ENCODE measurements at regions not wholly inside any gene's neighbourhood (a gene's known extent, or its start where the extent isn't known, plus 50 kb on each side); places are given as distances from the start of the nearest gene placed in this dataset.

DNA sequence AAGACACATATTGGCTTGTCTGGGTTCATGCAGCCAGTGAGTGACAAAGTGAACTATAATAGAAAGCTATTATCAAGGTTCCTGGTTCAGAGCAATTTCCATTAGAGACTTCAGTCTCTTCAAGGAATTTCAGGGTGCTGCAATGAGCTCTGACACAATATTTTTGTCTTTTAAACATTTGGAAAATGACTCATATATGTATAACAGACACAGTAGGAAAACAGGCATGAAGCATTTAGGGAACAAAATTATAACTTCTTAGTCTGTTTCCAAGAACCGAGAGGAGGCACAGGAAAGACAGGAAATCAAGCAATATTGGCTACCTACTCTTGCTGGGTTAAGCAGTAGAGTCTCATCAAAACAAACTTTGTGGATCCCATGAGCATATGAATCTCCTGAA lies 170.4 kb downstream of the PTPRC start:
- intact Hi-C loops (cut with DNase I) = no loop called here
- TF ChIP-seq, protein P1, sequence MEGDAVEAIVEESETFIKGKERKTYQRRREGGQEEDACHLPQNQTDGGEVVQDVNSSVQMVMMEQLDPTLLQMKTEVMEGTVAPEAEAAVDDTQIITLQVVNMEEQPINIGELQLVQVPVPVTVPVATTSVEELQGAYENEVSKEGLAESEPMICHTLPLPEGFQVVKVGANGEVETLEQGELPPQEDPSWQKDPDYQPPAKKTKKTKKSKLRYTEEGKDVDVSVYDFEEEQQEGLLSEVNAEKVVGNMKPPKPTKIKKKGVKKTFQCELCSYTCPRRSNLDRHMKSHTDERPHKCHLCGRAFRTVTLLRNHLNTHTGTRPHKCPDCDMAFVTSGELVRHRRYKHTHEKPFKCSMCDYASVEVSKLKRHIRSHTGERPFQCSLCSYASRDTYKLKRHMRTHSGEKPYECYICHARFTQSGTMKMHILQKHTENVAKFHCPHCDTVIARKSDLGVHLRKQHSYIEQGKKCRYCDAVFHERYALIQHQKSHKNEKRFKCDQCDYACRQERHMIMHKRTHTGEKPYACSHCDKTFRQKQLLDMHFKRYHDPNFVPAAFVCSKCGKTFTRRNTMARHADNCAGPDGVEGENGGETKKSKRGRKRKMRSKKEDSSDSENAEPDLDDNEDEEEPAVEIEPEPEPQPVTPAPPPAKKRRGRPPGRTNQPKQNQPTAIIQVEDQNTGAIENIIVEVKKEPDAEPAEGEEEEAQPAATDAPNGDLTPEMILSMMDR (IDR thresholded peaks at IDR 0.05) = no peak
- TF ChIP-seq POLR2A (IDR thresholded peaks at IDR 0.05) (no peak), POLR2AphosphoS5 (IDR thresholded peaks at IDR 0.05; ENCODE audit: insufficient read depth in 1 of 2, low read depth in 1 of 2) (no peak)
- no peaks in the 10 kb centered on the region for H3K27me3 ChIP-seq
- no peaks in the 10 kb centered on the region for H3K36me3 ChIP-seq
- H3K4me3 ChIP-seq = no peak overlapping the region
- no peak overlapping the region for H3K27ac ChIP-seq
- peaks cover 6% of the 10 kb centered on the region for H3K9me3 ChIP-seq
- DNase-seq (ENCODE audit: extremely low spot score in 2 of 2) = no peak
- H3K4me1 ChIP-seq = no peaks in the 10 kb centered on the region

DNA sequence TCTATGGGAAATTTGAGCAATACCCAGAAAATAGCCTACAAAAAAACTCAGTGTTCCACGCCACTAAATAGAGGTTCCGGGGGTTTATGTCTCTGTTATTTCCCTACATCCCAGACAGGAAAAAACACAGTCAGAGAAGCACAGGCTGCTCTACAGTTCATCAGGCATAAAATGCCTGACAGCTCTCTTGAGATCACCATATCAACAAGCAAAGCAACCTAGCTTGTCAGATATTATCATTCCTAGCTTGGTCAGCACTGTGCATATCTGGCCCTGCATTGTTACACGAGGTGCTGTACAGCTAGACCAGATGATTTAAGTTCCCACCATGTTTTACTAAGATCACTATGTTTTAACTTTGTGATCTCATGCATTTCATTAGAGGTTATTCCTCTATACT lies 172.6 kb downstream of the PTPRC start:
- intact Hi-C loops (cut with DNase I) = no loop called here
- no peak for DNase-seq (ENCODE audit: extremely low spot score in 2 of 2)
- H3K36me3 ChIP-seq = no peaks in the 10 kb centered on the region
- no peak for TF ChIP-seq POLR2AphosphoS5 (IDR thresholded peaks at IDR 0.05; ENCODE audit: insufficient read depth in 1 of 2, low read depth in 1 of 2)
- TF ChIP-seq POLR2A (IDR thresholded peaks at IDR 0.05) = no peak
- TF ChIP-seq, protein P1 (IDR thresholded peaks at IDR 0.05) = no peak
- no peaks in the 10 kb centered on the region for H3K4me1 ChIP-seq
- no peaks in the 10 kb centered on the region for H3K27me3 ChIP-seq
- peaks cover 8% of the 10 kb centered on the region for H3K9me3 ChIP-seq
- H3K4me3 ChIP-seq = no peak overlapping the region
- no peak overlapping the region for H3K27ac ChIP-seq

DNA sequence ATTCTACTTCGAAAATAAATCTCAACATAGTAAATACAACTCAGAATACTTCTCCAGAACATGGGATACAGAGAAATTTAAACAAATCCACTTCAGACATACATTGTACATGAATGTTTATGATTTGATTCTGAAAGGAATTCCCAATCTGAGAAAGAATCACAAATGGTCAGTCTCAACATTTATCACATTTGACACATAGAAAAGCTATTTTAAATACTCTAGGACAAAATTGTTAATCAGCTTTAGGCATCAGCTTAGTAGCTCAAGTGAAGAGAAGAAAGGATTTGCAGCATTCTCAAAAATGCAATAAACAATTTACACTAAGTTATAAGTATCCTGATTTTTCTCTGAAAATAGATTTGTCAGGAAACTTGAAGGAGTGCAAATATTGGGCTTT lies 184.8 kb downstream of the PTPRC start:
- no peaks in the 10 kb centered on the region for H3K4me1 ChIP-seq
- no peaks in the 10 kb centered on the region for H3K9me3 ChIP-seq
- no peak for DNase-seq (ENCODE audit: extremely low spot score in 2 of 2)
- intact Hi-C loops (cut with DNase I) = no loop called here
- no peak overlapping the region for H3K4me3 ChIP-seq
- TF ChIP-seq, protein P1 (IDR thresholded peaks at IDR 0.05) = no peak
- TF ChIP-seq POLR2A (IDR thresholded peaks at IDR 0.05) = no peak
- TF ChIP-seq POLR2AphosphoS5 (IDR thresholded peaks at IDR 0.05; ENCODE audit: insufficient read depth in 1 of 2, low read depth in 1 of 2) = no peak
- no peaks in the 10 kb centered on the region for H3K36me3 ChIP-seq
- H3K27ac ChIP-seq = no peak overlapping the region
- H3K27me3 ChIP-seq = no peaks in the 10 kb centered on the region

DNA sequence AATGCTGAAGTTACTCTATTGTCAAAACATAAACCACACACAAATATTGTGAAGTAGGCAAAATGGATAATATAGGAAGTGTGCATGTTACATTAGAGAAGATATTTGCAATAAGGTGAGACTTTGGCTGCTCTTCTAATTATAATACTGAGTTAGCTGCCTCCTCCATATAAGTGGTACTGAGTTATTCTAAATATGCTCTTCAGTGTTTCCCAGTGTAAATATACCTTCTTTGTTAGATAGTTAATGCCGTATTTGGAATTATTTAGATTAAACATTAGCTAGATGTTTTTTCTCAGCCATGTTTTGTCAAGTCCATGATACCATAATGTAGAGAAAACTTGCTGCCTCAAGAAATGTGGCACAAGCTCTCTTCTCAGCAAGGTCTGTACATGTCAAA lies 186.4 kb downstream of the PTPRC start:
- H3K4me3 ChIP-seq = no peak overlapping the region
- no peak for TF ChIP-seq POLR2AphosphoS5 (IDR thresholded peaks at IDR 0.05; ENCODE audit: insufficient read depth in 1 of 2, low read depth in 1 of 2)
- TF ChIP-seq, protein P1 (IDR thresholded peaks at IDR 0.05) = no peak
- TF ChIP-seq POLR2A (IDR thresholded peaks at IDR 0.05) = no peak

DNA sequence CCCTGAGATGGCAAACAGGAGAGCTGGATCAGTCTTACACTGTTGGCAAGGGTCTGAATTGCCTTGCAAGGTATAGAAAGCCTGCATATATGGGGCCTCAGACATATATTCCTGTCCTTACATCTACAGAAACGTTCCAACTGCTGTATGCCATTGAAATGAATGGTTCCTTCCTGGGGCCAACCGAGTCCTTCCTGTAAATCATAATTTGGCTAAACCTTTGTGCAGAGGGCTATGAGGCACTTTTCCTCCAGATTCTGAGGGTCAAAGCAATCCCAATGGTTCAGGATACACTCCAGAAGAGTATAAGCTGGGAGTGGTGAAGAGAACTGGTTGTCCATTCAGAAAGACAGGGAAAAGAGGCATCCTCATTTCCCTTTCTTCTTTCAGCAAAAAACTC lies 190.5 kb downstream of the PTPRC start:
- Histone ChIP-seq H3K27me3 (no peaks in the 10 kb centered on the region), H3K9me3 (no peaks in the 10 kb centered on the region), H3K4me1 (no peaks in the 10 kb centered on the region), H3K36me3 (no peaks in the 10 kb centered on the region), H3K4me3 (no peak overlapping the region), H3K27ac (no peak overlapping the region)
- no peak for TF ChIP-seq POLR2AphosphoS5 (IDR thresholded peaks at IDR 0.05; ENCODE audit: insufficient read depth in 1 of 2, low read depth in 1 of 2)
- intact Hi-C loops (cut with DNase I) = no loop called here
- DNase-seq (ENCODE audit: extremely low spot score in 2 of 2) = no peak

More for the DNA sequence above, 186.4 kb downstream of the PTPRC start:
- no peaks in the 10 kb centered on the region for H3K27me3 ChIP-seq
- H3K4me1 ChIP-seq = no peaks in the 10 kb centered on the region
- DNase-seq (ENCODE audit: extremely low spot score in 2 of 2) = no peak
- intact Hi-C loops (cut with DNase I) = no loop called here
- H3K9me3 ChIP-seq = no peaks in the 10 kb centered on the region
- H3K27ac ChIP-seq = no peak overlapping the region
- no peaks in the 10 kb centered on the region for H3K36me3 ChIP-seq

DNA sequence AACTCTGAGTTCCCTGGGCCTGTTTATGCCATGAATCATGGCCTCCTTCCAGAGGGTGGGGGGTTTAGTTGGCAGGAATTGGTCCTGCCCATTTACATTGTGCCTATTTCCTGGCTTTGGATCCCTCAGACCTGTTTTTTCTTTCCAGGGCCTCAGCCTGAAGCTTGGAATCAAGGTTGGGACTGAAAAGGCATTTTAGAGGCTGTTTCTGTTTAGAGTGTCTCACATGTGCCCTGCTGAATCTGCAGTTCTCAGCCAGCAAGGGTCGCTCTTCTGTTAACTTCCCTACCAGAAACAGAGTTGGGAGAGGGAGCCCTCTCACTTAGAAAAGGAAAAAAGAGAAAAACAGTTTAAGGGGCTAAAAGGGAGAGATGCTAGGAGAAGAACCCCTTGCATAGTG lies 191.1 kb downstream of the PTPRC start:
- TF ChIP-seq POLR2A (IDR thresholded peaks at IDR 0.05) (no peak), POLR2AphosphoS5 (IDR thresholded peaks at IDR 0.05; ENCODE audit: insufficient read depth in 1 of 2, low read depth in 1 of 2) (no peak)
- TF ChIP-seq, protein P1 (IDR thresholded peaks at IDR 0.05) = no peak
- Histone ChIP-seq H3K4me3 (no peak overlapping the region), H3K27ac (no peak overlapping the region), H3K36me3 (no peaks in the 10 kb centered on the region), H3K27me3 (no peaks in the 10 kb centered on the region), H3K4me1 (no peaks in the 10 kb centered on the region), H3K9me3 (no peaks in the 10 kb centered on the region)
- intact Hi-C loops (cut with DNase I) = no loop called here
- no peak for DNase-seq (ENCODE audit: extremely low spot score in 2 of 2)

Measured in vagina (tissue), 2 donors.